HCT116 (cell line): ENCODE measurements at regions not wholly inside any gene's neighbourhood (a gene's known extent, or its start where the extent isn't known, plus 50 kb on each side); places are given as distances from the start of the nearest gene placed in this dataset.

Experiments
- ATF3 ChIP-seq: IDR thresholded peaks from 2 replicates; pipeline ENCODE4 v1.6.1; 2012
- CBX3 ChIP-seq: IDR thresholded peaks from 2 replicates; pipeline ENCODE4 v1.6.1; 2012; ENCODE audit warnings: low read depth
- CTCF ChIP-seq, 3 experiments: fragments of 200-600 bp in 1 of 3; sonication (generic) in 1 of 3; IDR thresholded peaks in 2 of 3; conservative IDR thresholded peaks in 1 of 3; 2 replicates each; pipeline ENCODE4 v1.5.1; 2012 to 2017; ENCODE audit warnings: low read depth in 2 of 3, low read length in 2 of 3, antibody characterized with exemption in 1 of 3, borderline replicate concordance in 1 of 3, control low read depth in 1 of 3, mild to moderate bottlenecking in 1 of 3, mixed read lengths in 1 of 3, mixed run types in 1 of 3, moderate library complexity in 1 of 3; ENCODE audit not compliant: insufficient read depth in 1 of 3
- EZH2 ChIP-seq: fragments of 200-600 bp; sonication (generic); IDR thresholded peaks from 2 replicates; pipeline ENCODE4 v1.6.1; 2017; ENCODE audit warnings: antibody characterized with exemption, mixed run types
- EZH2phosphoT487 ChIP-seq: fragments of 200-600 bp; IDR thresholded peaks from 2 replicates; pipeline ENCODE4 v1.6.1; 2018; ENCODE audit warnings: antibody characterized with exemption, borderline replicate concordance
- FOSL1 ChIP-seq: IDR thresholded peaks from 2 replicates; pipeline ENCODE4 v1.6.1; 2012; ENCODE audit warnings: low read depth
- JUND ChIP-seq: IDR thresholded peaks from 2 replicates; pipeline ENCODE4 v1.6.1; 2012
- POLR2A ChIP-seq: IDR thresholded peaks from 2 replicates; pipeline ENCODE4 v1.7.0; 2011; ENCODE audit warnings: borderline replicate concordance; ENCODE audit not compliant: insufficient read depth, insufficient read length; ENCODE audit errors: extremely low read depth
- REST ChIP-seq: IDR thresholded peaks from 2 replicates; pipeline ENCODE4 v1.6.1; 2012; ENCODE audit warnings: low read depth
- SIN3A ChIP-seq: IDR thresholded peaks from 2 replicates; pipeline ENCODE4 v1.6.1; 2012; ENCODE audit warnings: low read depth
- SP1 ChIP-seq: IDR thresholded peaks from 2 replicates; pipeline ENCODE4 v1.6.1; 2012; ENCODE audit warnings: low read depth
- TCF7L2 ChIP-seq: IDR thresholded peaks from 2 replicates; pipeline ENCODE4 v1.7.0; 2011; ENCODE audit warnings: borderline replicate concordance, inconsistent platforms; ENCODE audit not compliant: insufficient read depth, insufficient read length; ENCODE audit errors: extremely low read depth
- ZBTB33 ChIP-seq: IDR thresholded peaks from 2 replicates; pipeline ENCODE4 v1.6.1; 2011; ENCODE audit warnings: mild to moderate bottlenecking, low read length, moderate library complexity; ENCODE audit not compliant: insufficient replicate concordance; ENCODE audit errors: extremely low read depth
- ZFX ChIP-seq: fragments of 450-650 bp; IDR thresholded peaks from 2 replicates; pipeline ENCODE4 v1.6.1; 2017

GRCh38 chr19:28414748-28415147, 798.2 kb downstream of the UQCRFS1 start:
- TF ChIP-seq CTCF (IDR thresholded peaks at IDR 0.05 in 2 of 3, conservative IDR thresholded peaks at IDR 0.05 in 1 of 3; ENCODE audit: borderline replicate concordance in 1 of 3, insufficient read depth in 1 of 3, low read depth in 2 of 3, low read length in 2 of 3) (no peak), POLR2A (no peak), CBX3 (no peak), ZFX (no peak), SIN3A (no peak), FOSL1 (no peak), SP1 (no peak), EZH2 (no peak), TCF7L2 (no peak), REST (no peak), ZBTB33 (no peak), JUND (no peak), EZH2phosphoT487 (no peak), ATF3 (no peak)
